Stomach (tissue), 8 donors: ENCODE measurements at regions not wholly inside any gene's neighbourhood (a gene's known extent, or its start where the extent isn't known, plus 50 kb on each side); places are given as distances from the start of the nearest gene placed in this dataset.

Experiments used
- DNase-seq, 2 donors: peaks; one replicate each; pipeline versions ENCODE4 v3.0.0 to v3.0.0-alpha.2; 2013 to 2019
- H3K27ac ChIP-seq, 5 donors: fragments of 200-600 bp in 4 of 5; sonication (generic) in 4 of 5; one replicate each; pipeline ENCODE4 v1.5.1; 2013 to 2019; ENCODE audit warnings: mild to moderate bottlenecking in 1 of 5, moderate library complexity in 1 of 5
- H3K27me3 ChIP-seq, 3 donors: fragments of 200-600 bp; sonication (generic); one replicate each; pipeline ENCODE4 v1.5.1; 2017 to 2019; ENCODE audit warnings: mixed run types in 1 of 3
- H3K36me3 ChIP-seq, 4 donors: fragments of 200-600 bp; sonication (generic); 1 replicate in 3 of 4; 2 replicates in 1 of 4; pipeline ENCODE4 v1.5.1; 2016 to 2019
- H3K4me1 ChIP-seq, 4 donors: fragments of 200-600 bp; sonication (generic); one replicate each; pipeline ENCODE4 v1.5.1; 2016 to 2019
- H3K4me3 ChIP-seq, 4 donors: fragments of 200-600 bp; sonication (generic) in 3 of 4; one replicate each; pipeline ENCODE4 v1.5.1; 2016 to 2019; ENCODE audit warnings: mild to moderate bottlenecking in 1 of 4
- H3K9me3 ChIP-seq, 4 donors: fragments of 200-600 bp; sonication (generic); one replicate each; pipeline ENCODE4 v1.5.1; 2016 to 2019
- EP300 ChIP-seq: sonication (generic); formaldehyde crosslinking; IDR thresholded peaks from one replicate; pipeline ENCODE4 v1.6.1; 2017; ENCODE audit warnings: antibody characterized with exemption
- POLR2A ChIP-seq, 4 donors: fragments of 450-650 bp; IDR thresholded peaks; one replicate each; pipeline ENCODE4 v1.6.1; 2016; ENCODE audit warnings: antibody characterized with exemption in 4 of 4, control low read depth in 2 of 4, mild to moderate bottlenecking in 1 of 4, moderate library complexity in 1 of 4
- POLR2AphosphoS5 ChIP-seq, 3 donors: sonication (generic); formaldehyde crosslinking; IDR thresholded peaks; one replicate each; pipeline ENCODE4 v1.6.1; 2016; ENCODE audit warnings: antibody characterized with exemption in 3 of 3
- WGBS, 5 donors: extraction: QIAGEN DNeasy Blood & Tissue Kit in 3 of 5; methylation state at CpG; one replicate each; pipeline versions ENCODE4 v1.1.5 to v1.1.7; 2013 to 2018; 5-methylcytosine and 5-hydroxymethylcytosine counted together
- intact Hi-C: fragments of 100-400 bp; cut with DNase I; formaldehyde crosslinking; loops from one replicate; pipeline ENCODE4 v1.15.1; 2023; ENCODE audit warnings: low total_unique reads
- TF ChIP-seq, protein P1 (sequence below), 7 experiments: fragments of 450-650 bp in 4 of 7; fragments of 200-600 bp in 3 of 7; sonication (generic) in 3 of 7; IDR thresholded peaks; one replicate each; pipeline ENCODE4 v1.5.1; 2016 to 2019; ENCODE audit warnings: antibody characterized with exemption in 7 of 7, control low read depth in 2 of 7, mild to moderate bottlenecking in 1 of 7
- donor health status: healthy with polysubstance abuse.
- donor health status: Bipolar disorder and iron deficiency.
- donor health status: healthy.

- Histone ChIP-seq H3K27ac (no peak overlapping the region), H3K9me3 (peaks cover 0 to 18% (median 12%) of the 10 kb centered on the region in 4 donors), H3K4me3 (no peak overlapping the region), H3K4me1 (no peaks in the 10 kb centered on the region), H3K36me3 (no peaks in the 10 kb centered on the region), H3K27me3 (peaks cover 0 to 6% (median 0%) of the 10 kb centered on the region in 3 donors)
- intact Hi-C loops, result no loop called here
- TF ChIP-seq POLR2A (IDR thresholded peaks at IDR 0.05) (no peak), EP300 (no peak), POLR2AphosphoS5 (IDR thresholded peaks at IDR 0.05) (no peak)
- TF ChIP-seq, protein P1, sequence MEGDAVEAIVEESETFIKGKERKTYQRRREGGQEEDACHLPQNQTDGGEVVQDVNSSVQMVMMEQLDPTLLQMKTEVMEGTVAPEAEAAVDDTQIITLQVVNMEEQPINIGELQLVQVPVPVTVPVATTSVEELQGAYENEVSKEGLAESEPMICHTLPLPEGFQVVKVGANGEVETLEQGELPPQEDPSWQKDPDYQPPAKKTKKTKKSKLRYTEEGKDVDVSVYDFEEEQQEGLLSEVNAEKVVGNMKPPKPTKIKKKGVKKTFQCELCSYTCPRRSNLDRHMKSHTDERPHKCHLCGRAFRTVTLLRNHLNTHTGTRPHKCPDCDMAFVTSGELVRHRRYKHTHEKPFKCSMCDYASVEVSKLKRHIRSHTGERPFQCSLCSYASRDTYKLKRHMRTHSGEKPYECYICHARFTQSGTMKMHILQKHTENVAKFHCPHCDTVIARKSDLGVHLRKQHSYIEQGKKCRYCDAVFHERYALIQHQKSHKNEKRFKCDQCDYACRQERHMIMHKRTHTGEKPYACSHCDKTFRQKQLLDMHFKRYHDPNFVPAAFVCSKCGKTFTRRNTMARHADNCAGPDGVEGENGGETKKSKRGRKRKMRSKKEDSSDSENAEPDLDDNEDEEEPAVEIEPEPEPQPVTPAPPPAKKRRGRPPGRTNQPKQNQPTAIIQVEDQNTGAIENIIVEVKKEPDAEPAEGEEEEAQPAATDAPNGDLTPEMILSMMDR (IDR thresholded peaks at IDR 0.05), result no peak
- no peak for DNase-seq
- 63 to 85% (median 78%) methylated on average over 3 of the region's 3 CpGs for WGBS, 5 donors
Observed at GRCh38 chr5:142481410-142481809, 156.6 kb upstream of the SPRY4 start.

DNA sequence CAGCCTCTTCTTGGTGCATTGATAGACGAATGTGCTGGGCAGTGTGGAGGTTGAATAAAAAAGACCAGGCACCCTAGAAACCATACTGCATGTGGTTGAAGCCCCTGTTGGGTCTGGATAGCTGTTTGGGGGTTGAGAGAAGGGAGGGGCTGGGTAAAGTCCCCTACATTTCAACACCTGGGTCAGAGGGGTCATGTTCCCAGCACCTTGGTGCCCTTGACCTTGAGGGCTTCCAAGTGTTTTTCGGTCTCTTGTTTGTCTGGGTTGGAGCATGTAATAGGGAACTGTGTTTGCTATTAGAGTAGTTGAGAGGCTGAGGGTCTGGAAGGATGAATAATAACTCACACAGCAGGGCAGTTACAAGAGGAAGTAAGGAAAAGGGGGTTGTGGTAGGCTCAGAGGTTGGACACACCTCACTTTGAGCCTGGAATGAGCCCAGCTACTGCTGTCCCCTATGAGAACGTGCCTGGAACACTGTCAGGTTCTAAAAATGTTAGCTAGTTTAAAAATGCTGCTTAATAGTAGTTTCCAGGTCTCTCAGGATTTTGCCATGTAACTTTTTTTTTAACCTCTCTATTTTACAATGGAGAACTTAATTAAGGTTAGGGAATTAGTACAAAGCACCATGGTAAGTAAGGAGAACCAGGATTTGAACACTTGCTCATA is 155.2 kb upstream of the SPRY4 start:
- H3K4me1 ChIP-seq, result no peaks in the 10 kb centered on the region
- 81 to 88% (median 87%) methylated on average over 3 of the region's 3 CpGs for WGBS, 5 donors
- no peak overlapping the region for H3K4me3 ChIP-seq
- peaks cover 0 to 6% (median 0%) of the 10 kb centered on the region in 3 donors for H3K27me3 ChIP-seq
- intact Hi-C loops, result no loop called here
- H3K27ac ChIP-seq, result no peak overlapping the region
- no peak for DNase-seq
- peaks cover 0 to 15% (median 8%) of the 10 kb centered on the region in 4 donors for H3K9me3 ChIP-seq
- no peaks in the 10 kb centered on the region for H3K36me3 ChIP-seq
- TF ChIP-seq EP300 (no peak), POLR2A (IDR thresholded peaks at IDR 0.05) (no peak), POLR2AphosphoS5 (IDR thresholded peaks at IDR 0.05) (no peak)
- TF ChIP-seq, protein P1 (IDR thresholded peaks at IDR 0.05), result no peak

DNA sequence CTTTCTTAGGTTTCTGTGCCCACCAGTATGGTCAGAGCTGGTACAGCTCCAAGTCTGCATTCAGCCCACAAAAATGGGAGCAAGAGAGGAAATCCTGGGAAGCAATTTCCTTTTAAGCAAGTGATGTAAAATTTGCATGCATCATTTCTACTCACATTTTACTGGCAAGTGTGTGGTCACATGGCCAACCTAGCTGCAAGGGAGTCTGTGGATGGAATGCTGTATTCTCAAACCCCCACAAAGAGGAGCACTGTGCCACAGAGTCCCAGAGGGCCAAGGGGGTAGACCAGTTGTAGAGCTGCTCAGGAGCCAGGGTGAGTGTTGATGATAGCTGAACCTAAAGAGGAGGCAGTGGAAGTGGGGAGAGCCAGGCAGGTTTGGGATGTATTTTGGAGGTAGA is 154.3 kb upstream of the SPRY4 start:
- Histone ChIP-seq H3K27ac (no peak overlapping the region), H3K4me3 (no peak overlapping the region), H3K27me3 (peaks cover 0 to 6% (median 0%) of the 10 kb centered on the region in 3 donors), H3K9me3 (peaks cover 0 to 10% (median 4%) of the 10 kb centered on the region in 4 donors), H3K36me3 (no peaks in the 10 kb centered on the region), H3K4me1 (no peaks in the 10 kb centered on the region)
- DNase-seq, result no peak
- TF ChIP-seq POLR2A (IDR thresholded peaks at IDR 0.05) (no peak), POLR2AphosphoS5 (IDR thresholded peaks at IDR 0.05) (no peak), EP300 (no peak)
- TF ChIP-seq, protein P1 (IDR thresholded peaks at IDR 0.05), result no peak
- intact Hi-C loops, result no loop called here

DNA sequence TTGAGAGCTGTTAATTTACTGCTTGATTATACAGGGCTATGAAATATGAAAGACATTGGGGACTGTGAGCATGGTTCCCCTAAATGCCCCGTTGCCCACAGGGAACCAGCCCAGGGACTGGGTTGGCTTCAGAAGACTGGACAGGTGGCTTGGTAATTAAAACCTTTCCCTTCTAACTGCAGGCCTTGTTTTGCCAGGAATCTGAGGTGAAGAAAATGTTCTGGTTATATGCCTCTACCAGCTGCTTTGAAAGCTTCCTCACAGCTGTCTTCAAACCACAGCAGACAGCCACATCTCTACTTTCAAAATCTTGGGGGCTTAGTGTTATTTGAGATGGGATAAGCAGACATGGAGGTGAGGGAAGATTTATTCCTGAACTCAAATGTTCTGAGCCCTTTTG is 153.3 kb upstream of the SPRY4 start:
- TF ChIP-seq POLR2AphosphoS5 (IDR thresholded peaks at IDR 0.05) (no peak), EP300 (no peak), POLR2A (IDR thresholded peaks at IDR 0.05) (no peak)
- TF ChIP-seq, protein P1 (IDR thresholded peaks at IDR 0.05), result no peak
- intact Hi-C loops, result no loop called here
- Histone ChIP-seq H3K4me3 (no peak overlapping the region), H3K27me3 (peaks cover 0 to 6% (median 0%) of the 10 kb centered on the region in 3 donors), H3K4me1 (no peaks in the 10 kb centered on the region), H3K36me3 (no peaks in the 10 kb centered on the region), H3K27ac (no peak overlapping the region), H3K9me3 (peaks cover 0 to 10% (median 4%) of the 10 kb centered on the region in 4 donors)
- DNase-seq, result no peak
- WGBS, 5 donors, result 79 to 84% (median 82%) methylated on average over 1 of the region's 1 CpG
